Epithelial cell of proximal tubule (primary cell): ENCODE measurements at regions not wholly inside any gene's neighbourhood (a gene's known extent, or its start where the extent isn't known, plus 50 kb on each side); places are given as distances from the start of the nearest gene placed in this dataset.
"Not testable (repeated sequence)": the region's sequence is repeated elsewhere in the genome, so short reads cannot be mapped to it uniquely, and the experiment has no call there.

Source experiments
- DNase-seq: peaks from one replicate; pipeline ENCODE4 v3.0.0-alpha.2; 2011; ENCODE audit warnings: low read depth
- H3K4me3 ChIP-seq: 2 replicates; pipeline ENCODE4 v1.5.1; 2011; ENCODE audit warnings: low read depth, mild to moderate bottlenecking, low read length
- CTCF ChIP-seq: conservative IDR thresholded peaks from 2 replicates; pipeline ENCODE4 v1.5.1; 2012; ENCODE audit warnings: low read depth, mild to moderate bottlenecking, low read length

- no peak for TF ChIP-seq CTCF
- H3K4me3 ChIP-seq, result no peak overlapping the region
- DNase-seq, result no peak
Measured at GRCh38 chr13:81104035-81104715, 763.2 kb upstream of the SPRY2 start.

- not testable (repeated sequence) for H3K4me3 ChIP-seq, DNase-seq
Measured at GRCh38 chr13:81102066-81102465, 761.1 kb upstream of the SPRY2 start.

- H3K4me3 ChIP-seq, result no peak overlapping the region
- TF ChIP-seq CTCF, result no peak
- DNase-seq, result peak; percentile 44
Measured at GRCh38 chr13:81089371-81090157, 748.6 kb upstream of the SPRY2 start.

- no peak for TF ChIP-seq CTCF
- DNase-seq, result no peak
- no peak overlapping the region for H3K4me3 ChIP-seq
Measured at GRCh38 chr13:81080911-81081454, 740.1 kb upstream of the SPRY2 start.

- no peak overlapping the region for H3K4me3 ChIP-seq
- no peak for TF ChIP-seq CTCF
- no peak for DNase-seq
Measured at GRCh38 chr13:81078048-81078447, 737.1 kb upstream of the SPRY2 start.

- not testable (repeated sequence) for DNase-seq
Measured at GRCh38 chr13:81069822-81070221, 728.9 kb upstream of the SPRY2 start.

GRCh38 chr13:81058916-81059290, 718.0 kb upstream of the SPRY2 start:
- no peak for DNase-seq
- no peak overlapping the region for H3K4me3 ChIP-seq

More at GRCh38 chr13:81069822-81070221, 728.9 kb upstream of the SPRY2 start:
- not testable (repeated sequence) for H3K4me3 ChIP-seq

More at GRCh38 chr13:81058916-81059290, 718.0 kb upstream of the SPRY2 start:
- TF ChIP-seq CTCF, result no peak
